H1 (cell line): ENCODE measurements at regions not wholly inside any gene's neighbourhood (a gene's known extent, or its start where the extent isn't known, plus 50 kb on each side); places are given as distances from the start of the nearest gene placed in this dataset.

ENCODE experiments used
- GABPA ChIP-seq: IDR thresholded peaks from 2 replicates; pipeline ENCODE4 v1.6.1; 2011; ENCODE audit warnings: mild to moderate bottlenecking, low read length, moderate library complexity, borderline replicate concordance; ENCODE audit not compliant: insufficient read depth
- NRF1 ChIP-seq: IDR thresholded peaks from 2 replicates; pipeline ENCODE4 v1.6.1; 2011; ENCODE audit warnings: mild to moderate bottlenecking, low read depth, low read length, improper control_type of control experiment
- PHF8 ChIP-seq: fragments of 200-600 bp; sonication (generic); conservative IDR thresholded peaks from 2 replicates; pipeline ENCODE4 v1.7.1; 2012; ENCODE audit warnings: low read depth, mild to moderate bottlenecking, inconsistent platforms, low read length, moderate library complexity
- POLR2AphosphoS5 ChIP-seq: IDR thresholded peaks from 2 replicates; pipeline ENCODE4 v1.6.1; 2011; ENCODE audit warnings: low read depth, low read length
- SP1 ChIP-seq: IDR thresholded peaks from 2 replicates; pipeline ENCODE4 v1.6.1; 2011; ENCODE audit warnings: low read depth, low read length
- SP4 ChIP-seq: IDR thresholded peaks from 2 replicates; pipeline ENCODE4 v1.6.1; 2012; ENCODE audit warnings: low read length, inconsistent platforms
- ZNF274 ChIP-seq: IDR thresholded peaks from 2 replicates; pipeline ENCODE4 v1.7.0; 2012; ENCODE audit warnings: low read length, borderline replicate concordance; ENCODE audit errors: extremely low read depth
- TF ChIP-seq, protein P1 (sequence below), 3 experiments: IDR thresholded peaks; 1 replicate in 2 of 3; 2 replicates in 1 of 3; pipeline versions ENCODE4 v1.5.1 to v1.6.1; 2011; ENCODE audit warnings: low read length in 3 of 3, mild to moderate bottlenecking in 3 of 3, inconsistent platforms in 2 of 3, low read depth in 1 of 3, moderate library complexity in 1 of 3; ENCODE audit not compliant: insufficient read depth in 1 of 3; ENCODE audit errors: control extremely low read depth in 1 of 3
- TF ChIP-seq, protein P2 (sequence below): IDR thresholded peaks from 2 replicates; pipeline ENCODE4 v1.6.1; 2012; ENCODE audit warnings: inconsistent platforms
- TF ChIP-seq, protein P3 (sequence below): IDR thresholded peaks from 2 replicates; pipeline ENCODE4 v1.6.1; 2011; ENCODE audit warnings: low read length, improper control_type of control experiment

DNA sequence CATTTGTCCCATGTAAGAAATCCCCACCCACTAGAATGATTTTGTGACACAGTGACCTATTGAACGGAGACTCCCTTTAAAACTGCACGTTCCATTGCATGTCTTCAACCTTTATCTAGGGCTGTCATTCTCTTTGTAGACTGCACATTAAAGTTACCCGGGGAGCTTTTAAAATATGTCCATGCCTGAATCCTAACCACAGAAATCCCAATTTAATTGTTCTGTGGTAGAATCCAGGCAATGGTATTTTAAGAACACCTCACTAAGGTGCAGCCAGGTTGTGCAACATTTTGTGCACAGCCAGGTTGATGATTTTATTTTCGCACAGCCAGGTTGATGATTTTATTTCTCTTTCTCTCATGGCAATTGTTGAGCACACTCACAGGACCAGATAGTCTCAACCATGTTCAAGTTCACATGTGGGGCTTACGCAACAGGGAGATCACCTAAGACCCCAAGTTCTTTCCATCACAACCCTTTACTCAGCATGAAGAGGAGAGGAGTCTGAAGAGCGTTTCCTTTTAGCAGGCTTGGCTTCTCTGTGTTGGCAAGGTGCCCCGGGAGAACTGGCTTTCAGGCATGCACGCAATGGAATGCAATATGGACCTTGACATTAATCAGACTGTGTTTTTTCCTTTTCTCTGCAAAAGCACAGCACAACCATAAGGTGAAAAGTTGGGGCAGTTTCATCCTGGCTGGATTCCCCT lies 467.3 kb upstream of the ETAA1 start:
- TF ChIP-seq, protein P1, sequence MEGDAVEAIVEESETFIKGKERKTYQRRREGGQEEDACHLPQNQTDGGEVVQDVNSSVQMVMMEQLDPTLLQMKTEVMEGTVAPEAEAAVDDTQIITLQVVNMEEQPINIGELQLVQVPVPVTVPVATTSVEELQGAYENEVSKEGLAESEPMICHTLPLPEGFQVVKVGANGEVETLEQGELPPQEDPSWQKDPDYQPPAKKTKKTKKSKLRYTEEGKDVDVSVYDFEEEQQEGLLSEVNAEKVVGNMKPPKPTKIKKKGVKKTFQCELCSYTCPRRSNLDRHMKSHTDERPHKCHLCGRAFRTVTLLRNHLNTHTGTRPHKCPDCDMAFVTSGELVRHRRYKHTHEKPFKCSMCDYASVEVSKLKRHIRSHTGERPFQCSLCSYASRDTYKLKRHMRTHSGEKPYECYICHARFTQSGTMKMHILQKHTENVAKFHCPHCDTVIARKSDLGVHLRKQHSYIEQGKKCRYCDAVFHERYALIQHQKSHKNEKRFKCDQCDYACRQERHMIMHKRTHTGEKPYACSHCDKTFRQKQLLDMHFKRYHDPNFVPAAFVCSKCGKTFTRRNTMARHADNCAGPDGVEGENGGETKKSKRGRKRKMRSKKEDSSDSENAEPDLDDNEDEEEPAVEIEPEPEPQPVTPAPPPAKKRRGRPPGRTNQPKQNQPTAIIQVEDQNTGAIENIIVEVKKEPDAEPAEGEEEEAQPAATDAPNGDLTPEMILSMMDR (IDR thresholded peaks at IDR 0.05; ENCODE audit: control extremely low read depth in 1 of 3, insufficient read depth in 1 of 3, low read depth in 1 of 3, low read length in 3 of 3) = no peak
- TF ChIP-seq PHF8 (no peak), SP1 (no peak), POLR2AphosphoS5 (no peak), ZNF274 (no peak), SP4 (no peak), GABPA (no peak), NRF1 (no peak)
- TF ChIP-seq, protein P2, sequence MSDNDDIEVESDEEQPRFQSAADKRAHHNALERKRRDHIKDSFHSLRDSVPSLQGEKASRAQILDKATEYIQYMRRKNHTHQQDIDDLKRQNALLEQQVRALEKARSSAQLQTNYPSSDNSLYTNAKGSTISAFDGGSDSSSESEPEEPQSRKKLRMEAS = no peak
- TF ChIP-seq, protein P3, sequence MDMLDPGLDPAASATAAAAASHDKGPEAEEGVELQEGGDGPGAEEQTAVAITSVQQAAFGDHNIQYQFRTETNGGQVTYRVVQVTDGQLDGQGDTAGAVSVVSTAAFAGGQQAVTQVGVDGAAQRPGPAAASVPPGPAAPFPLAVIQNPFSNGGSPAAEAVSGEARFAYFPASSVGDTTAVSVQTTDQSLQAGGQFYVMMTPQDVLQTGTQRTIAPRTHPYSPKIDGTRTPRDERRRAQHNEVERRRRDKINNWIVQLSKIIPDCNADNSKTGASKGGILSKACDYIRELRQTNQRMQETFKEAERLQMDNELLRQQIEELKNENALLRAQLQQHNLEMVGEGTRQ = no peak
